GM19395 (cell line): ENCODE measurements at regions not wholly inside any gene's neighbourhood (a gene's known extent, or its start where the extent isn't known, plus 50 kb on each side); places are given as distances from the start of the nearest gene placed in this dataset.
"Not testable (repeated sequence)": the region's sequence is repeated elsewhere in the genome, so short reads cannot be mapped to it uniquely, and the experiment has no call there.

Experiments
- ATAC-seq: cut with Tn5 transposase; IDR thresholded peaks from one replicate; pipeline ENCODE4 v1.9.1; 2021; ENCODE audit warnings: mild to moderate bottlenecking, moderate library complexity; ENCODE audit not compliant: unreplicated experiment

- no peak for ATAC-seq
Observed at GRCh38 chr10:130707389-130707979, 571.3 kb downstream of the GLRX3 start.

DNA sequence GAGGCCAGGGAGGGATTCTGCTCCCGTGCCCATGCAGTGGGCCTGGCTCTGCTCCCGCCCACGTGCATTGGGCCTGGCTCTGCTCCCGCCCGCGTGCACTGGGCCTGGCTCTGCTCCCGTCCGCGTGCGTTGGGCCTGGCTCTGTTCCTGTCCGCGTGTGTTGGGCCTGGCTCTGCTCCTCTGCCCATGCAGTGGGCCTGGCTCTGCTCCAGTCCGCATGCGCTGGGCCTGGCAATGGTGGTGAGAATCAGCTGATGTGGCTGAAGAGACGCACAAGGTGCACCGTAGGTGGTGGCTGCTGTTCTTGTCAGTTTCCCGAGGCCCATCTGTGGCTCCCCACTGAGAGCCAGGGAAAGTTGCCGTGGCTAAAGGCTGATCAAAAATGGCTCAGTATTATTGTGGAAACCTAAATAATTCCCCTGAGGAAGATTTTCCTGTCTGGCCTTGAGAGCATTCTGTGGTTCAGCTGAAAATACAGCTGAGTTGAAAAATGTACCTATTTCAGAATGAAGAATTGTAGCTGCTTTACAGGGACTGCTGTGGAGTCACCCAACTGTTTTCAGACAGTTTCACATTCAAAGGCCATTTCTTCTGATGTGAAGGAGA is 572.4 kb downstream of the GLRX3 start:
- ATAC-seq, result no peak

- ATAC-seq, result no peak
Observed at GRCh38 chr10:130709415-130709814, 573.2 kb downstream of the GLRX3 start.

DNA sequence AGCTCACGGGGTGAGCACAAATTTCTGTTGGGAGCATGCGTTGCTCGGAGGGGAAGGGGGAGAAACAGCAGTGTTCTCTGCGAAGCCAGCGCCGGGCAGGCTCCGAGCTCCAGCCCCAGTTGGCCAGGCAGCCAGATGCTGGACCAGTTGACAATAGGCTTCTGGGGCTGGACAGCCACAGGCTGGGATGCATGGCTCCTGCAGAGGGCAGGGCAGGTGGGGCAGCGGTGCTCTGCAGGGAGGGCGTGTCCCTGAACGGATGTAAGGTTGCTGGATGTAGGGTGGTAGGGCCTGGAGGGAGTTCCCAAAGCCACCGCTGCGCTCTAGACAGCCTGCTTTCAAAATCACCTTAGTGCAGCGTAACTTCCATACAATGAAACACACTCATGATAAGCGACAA is 574.9 kb downstream of the GLRX3 start:
- ATAC-seq, result no peak

DNA sequence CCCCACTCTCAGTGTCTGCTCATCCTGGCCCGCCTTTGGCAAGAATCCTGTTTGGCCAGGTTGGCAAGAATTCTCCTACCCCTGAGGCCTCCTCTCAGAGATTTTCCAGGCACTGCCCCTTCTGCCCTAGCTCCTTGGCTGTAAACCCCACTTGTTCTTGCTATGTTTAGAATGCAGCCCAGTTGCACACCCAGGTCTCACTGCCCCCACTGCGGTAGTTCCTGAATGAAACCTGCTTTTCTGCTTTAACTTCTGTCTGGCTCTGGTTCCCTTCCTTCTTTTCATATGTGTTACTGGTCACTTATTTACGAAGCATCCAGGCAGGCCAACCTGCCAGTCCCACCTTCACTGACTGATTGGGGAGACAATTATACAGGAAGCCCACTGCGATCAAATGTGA is 576.9 kb downstream of the GLRX3 start:
- no peak for ATAC-seq

- ATAC-seq, result no peak
Observed at GRCh38 chr10:130713731-130714130, 577.5 kb downstream of the GLRX3 start.

DNA sequence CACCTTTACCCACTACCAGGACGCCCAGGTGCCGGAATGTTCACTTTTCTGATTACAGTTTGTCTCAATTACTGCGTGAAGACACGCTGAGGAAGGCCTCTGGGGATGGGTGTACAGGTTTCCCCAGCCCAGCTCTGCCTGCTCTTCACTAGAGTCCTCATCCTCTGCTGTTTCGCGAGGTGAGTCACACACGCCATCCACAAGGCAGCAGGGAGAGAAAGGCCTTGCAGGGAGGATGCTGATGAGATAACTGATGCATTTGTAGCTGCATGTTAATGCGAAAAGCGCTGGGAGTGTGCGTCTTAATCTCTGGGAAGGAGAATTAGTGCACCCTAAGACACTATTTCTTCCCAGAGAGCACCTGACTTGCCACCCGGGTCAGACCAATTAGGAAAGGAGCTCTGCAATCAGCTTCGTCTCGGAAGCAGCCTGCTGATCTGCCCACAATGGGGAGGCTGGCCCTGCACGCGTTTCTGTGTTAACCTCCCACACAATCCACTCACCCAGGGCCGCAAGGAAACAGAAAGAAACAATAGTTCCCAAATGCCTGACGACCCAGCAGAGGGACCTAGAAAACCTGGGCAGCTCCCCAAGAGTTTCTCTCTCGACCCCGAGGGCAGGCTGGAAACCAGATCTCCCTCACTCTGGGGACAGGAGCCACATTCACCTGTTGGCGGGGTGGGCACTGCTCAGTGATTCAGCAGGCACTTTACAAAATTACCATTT is 578.7 kb downstream of the GLRX3 start:
- ATAC-seq, result no peak

DNA sequence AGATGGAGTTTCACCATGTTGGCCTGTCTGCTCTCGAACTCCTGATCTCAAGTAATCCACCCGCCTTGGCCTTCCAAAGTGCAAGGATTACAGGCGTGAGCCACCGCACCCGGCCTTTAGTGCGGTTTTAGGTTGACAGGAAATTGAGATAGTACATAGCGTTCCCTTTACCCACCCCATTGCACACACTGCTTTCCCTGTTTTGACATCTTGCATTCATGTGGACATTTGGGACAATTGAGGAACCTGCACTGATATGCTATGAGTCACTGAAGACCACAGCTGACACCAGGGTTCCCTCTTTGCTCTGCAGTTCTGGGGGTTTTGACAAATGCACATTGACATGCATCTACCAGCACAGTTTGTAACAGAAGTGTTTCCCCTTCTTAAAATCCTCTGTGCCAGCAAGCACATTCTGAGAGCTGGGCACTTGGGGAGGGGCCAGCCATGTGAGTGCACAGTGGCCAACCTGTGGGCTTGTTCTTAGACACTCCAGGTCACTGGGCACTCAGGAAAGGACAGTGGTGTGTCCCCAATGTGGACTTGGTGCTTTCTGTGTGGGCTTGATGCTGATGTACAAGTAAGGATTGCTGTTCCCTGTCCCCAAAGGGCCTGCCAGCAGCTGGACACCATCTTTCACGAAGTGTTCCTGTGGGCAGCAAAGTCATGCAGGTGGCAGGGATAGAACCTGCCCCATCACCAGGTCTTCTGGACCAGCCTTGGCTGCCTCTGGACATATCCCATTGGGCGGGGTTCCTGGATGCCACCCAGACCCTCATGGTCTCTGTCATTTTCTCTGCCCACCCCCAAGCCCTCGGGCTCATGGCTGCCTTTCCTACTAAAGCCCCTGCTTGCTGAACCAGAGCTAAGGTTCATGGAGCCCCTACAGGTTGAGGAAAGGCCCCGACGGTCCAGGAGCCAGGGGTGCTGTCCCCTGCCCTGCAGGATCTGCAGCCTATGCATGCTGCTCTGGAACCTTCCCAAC is 579.8 kb downstream of the GLRX3 start:
- ATAC-seq, result no peak

DNA sequence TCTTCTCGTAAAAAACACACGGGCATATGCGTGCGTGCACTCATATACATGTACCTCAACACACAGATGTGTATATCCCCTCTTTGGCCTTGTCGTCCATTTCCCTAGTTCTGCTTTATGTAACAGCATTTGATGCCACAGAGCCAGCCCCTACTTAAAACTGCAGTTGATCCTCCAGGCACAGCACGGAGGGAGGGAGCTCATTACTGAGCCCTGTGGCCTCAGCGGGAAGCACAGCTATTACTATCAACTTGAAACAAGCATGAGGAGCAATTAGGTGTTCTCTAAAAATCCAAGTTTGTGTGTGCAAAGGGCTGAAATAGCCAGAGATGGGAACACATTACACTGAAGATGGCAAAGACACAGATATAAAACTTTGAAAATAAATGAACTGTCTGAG is 580.9 kb downstream of the GLRX3 start:
- ATAC-seq, result no peak

DNA sequence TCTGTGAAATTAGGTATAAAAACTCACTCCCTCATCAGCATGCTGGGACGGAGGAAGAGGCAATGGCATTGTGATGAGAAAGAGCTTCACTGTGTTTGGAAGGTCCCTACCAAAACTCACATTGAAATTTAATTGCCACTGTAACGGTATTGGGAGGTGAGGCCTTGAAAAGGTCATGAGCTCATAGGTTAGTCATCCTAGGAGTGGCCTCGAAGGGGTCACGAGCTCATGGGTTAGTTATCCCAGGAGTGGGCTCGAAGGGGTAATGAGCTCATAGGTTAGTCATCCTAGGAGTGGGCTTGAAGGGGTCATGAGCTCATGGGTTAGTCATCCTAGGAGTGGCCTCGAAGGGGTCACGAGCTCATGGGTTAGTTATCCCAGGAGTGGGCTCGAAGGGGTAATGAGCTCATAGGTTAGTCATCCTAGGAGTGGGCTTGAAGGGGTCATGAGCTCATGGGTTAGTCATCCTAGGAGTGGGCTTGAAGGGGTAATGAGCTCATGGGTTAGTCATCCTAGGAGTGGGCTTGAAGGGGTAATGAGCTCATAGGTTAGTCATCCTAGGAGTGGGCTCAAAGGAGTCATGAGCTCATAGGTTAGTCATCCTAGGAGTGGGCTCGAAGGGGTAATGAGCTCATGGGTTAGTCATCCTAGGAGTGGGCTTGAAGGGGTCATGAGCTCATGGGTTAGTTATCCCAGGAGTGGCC is 582.7 kb downstream of the GLRX3 start:
- not testable (repeated sequence) for ATAC-seq

GRCh38 chr10:130719448-130719752 is 583.2 kb downstream of the GLRX3 start:
- ATAC-seq, result no peak

DNA sequence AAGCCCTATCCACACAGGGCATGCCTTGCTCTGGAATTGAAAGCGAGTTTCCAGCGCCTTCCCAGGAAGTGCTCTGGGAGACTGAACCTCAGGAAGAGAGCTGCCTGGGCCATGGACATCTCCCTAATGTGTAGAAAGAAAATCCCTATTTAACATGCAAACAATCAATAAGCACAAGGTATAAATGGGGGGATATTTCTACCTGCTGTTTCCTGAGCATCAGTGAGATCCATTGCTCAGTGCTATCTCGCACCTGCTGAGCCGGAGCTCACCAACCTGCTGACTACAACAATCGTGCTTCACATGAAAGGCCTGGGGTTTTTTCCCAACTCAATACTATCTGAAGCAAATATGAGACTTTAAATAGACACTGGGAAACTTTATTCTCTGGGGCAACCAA is 584.0 kb downstream of the GLRX3 start:
- no peak for ATAC-seq

DNA sequence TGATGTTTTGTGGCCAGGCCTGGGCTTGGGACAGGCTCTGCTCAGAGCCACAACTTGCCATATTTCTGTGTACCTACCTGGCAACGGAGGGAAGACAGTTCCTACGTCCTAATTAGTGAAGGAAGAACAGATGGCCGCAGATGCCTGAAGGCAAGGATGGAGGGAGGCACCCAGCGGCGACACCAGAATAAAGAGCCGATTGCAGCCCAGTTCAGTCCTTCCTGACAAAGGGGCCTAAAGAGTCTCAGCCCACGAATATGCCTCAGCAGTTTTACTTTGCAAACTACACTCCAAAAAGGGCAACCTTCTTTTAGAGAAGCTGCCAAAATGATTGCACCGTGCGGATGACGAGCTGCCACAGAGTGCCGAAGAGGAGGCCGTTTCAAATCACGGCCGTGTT is 585.8 kb downstream of the GLRX3 start:
- ATAC-seq, result no peak

DNA sequence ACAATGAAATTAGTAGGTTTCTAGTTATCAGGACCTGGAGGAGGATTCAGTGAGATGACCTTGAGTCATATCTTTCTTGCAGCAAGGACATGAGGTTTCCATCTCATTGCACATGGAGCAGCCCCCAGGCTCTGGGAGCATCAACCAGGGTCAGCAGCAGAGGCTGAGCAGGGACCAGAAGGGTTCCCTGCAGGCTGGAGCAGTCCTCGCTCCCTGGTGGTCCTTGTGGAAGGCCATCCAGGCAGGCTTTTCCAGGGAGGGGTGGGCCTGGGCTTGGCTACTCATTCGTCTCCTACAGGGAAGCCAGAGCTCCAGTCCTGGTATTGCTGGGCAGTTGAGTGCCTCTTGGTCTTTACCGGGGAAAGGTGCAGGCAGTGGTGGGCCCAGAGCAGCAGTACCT is 587.5 kb downstream of the GLRX3 start:
- ATAC-seq, result no peak

GRCh38 chr10:130725474-130725970 is 586.0 kb downstream of the TCERG1L start:
- ATAC-seq, result no peak

DNA sequence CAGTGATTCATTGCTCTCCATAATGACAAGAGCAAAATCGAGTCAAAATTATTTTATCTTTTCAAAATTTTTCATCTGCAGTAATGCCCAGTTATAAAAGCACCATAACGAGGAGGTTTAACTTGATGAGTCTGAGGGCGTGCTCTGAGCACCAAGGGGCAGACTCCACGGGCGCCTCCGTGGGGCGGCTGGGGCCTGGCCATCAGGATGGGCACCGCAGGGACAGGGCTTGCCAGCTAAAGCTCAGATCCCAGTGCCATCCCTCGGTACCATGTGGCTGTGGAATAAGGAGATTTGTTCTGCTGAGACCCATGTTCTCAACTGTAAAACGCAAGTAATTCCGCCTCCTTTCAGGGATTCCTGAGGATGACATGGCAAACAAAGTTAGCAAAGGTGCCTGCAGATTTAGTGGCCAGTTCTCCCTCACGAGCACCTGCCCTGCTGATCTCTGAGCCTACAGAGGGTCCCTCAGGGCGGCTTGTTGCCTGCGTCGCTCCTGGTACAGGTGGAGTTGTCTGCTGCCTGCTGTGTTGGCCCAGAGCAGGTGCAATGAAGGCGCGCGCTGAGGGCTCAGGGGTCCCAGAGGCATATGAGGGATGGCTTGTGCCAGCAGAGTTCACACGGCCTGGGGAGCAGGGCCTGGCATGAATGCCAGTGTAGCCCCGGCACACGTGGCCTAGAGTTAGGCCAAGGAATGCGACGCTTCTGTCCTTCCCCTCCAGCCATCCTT is 584.4 kb downstream of the TCERG1L start:
- no peak for ATAC-seq

DNA sequence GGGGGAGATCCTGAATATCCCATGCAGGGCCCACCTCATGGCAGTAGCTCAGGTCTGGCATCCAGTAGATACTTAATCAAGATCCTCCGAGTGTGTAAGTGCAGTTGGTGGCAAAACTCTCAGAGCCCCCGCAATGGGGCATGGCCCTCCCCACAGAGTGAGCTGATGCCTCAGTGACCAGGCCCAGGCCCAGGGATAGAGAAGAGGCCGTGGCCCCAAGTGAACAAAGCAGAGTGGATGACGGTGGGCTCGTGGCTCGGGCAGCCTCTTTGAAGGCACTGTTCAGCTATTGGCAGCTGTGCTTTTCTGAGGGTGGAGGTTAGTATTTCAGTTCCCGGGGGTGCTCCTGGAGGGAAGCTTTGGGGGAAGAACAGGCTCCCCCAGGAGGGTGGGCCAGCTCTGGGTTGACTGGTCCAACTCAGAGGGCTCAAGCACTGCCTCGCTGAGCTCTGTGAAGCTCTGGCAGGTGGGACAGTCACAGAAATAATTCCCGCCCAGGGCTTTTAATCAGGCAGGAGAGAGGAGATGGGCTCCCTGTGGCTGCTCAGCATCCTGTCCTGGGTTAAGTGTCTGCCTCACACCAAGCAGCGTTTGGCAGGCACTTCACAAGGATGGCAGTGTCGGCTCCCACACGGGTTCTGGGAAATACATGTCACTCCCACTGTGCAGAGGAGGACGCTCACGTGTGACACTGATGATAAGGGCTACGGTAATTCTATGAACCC is 583.6 kb downstream of the TCERG1L start:
- no peak for ATAC-seq

DNA sequence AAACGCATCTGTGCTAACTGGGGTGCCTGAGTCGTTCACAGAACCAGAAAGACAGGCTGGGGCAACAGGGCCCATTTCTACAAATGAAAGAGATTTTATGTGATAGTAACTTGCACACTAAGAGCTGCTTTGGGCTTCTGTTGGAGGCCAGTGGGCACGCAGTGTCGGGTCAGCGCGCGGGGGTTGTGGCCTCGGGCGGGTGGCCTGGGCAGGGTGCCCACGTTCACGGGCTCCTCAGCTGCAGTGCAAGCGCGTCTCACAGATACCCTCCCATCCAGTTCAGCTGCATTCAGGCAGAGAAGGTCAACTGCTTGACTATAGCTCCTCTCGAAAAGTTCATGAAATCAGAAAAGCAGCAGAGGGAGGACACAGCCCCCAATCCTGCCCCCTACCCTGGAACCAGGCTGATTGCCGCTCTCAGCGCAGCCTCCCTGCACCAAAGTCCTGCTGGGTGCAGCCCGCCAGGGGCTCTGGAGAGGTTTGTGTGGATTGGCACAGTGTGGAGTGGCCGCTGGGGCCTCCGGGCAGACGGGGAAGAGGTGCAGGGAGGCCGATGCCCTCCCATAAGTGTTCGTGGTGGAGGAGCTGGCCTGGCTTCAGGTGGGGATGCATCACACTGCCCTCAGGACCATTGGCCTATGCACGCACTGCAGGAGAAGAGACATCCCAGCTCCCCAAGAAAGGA is 582.8 kb downstream of the TCERG1L start:
- no peak for ATAC-seq

GRCh38 chr10:130729876-130730275 is 581.6 kb downstream of the TCERG1L start:
- ATAC-seq, result no peak
